ENCODE measurements at regions not wholly inside any gene's neighbourhood (a gene's known extent, or its start where the extent isn't known, plus 50 kb on each side); places are given as distances from the start of the nearest gene placed in this dataset.
"Not testable (repeated sequence)": the region's sequence is repeated elsewhere in the genome, so short reads cannot be mapped to it uniquely, and the experiment has no call there.

- peak overlapping the region; percentile 96 for H3K27ac Mint-ChIP-seq
- peak overlapping the region; percentile 82 for H3K4me3 Mint-ChIP-seq
- not testable (repeated sequence) for H3K9me3 Mint-ChIP-seq (ENCODE audit: low read depth); H3K27me3 Mint-ChIP-seq; H3K36me3 Mint-ChIP-seq
- peaks cover 29% of the 10 kb centered on the region for H3K4me1 Mint-ChIP-seq (ENCODE audit: low read depth)
These were observed 277.2 kb upstream of the PLGLB2 start for GRCh38 chr2:87470381-87471380.

GRCh38 chr2:87471478-87471877, 276.4 kb upstream of the PLGLB2 start:
- not testable (repeated sequence) for H3K27me3 Mint-ChIP-seq; H3K36me3 Mint-ChIP-seq; H3K9me3 Mint-ChIP-seq (ENCODE audit: low read depth)
- Mint-ChIP-seq H3K27ac (peak overlapping the region; percentile 96), H3K4me1 (ENCODE audit: low read depth) (peaks cover 31% of the 10 kb centered on the region), H3K4me3 (peak overlapping the region; percentile 82)

- not testable (repeated sequence) for H3K9me3 Mint-ChIP-seq (ENCODE audit: low read depth); H3K36me3 Mint-ChIP-seq; H3K27me3 Mint-ChIP-seq
- Mint-ChIP-seq H3K4me1 (ENCODE audit: low read depth) (peaks cover 21% of the 10 kb centered on the region), H3K4me3 (peak overlapping the region; percentile 56), H3K27ac (peak overlapping the region; percentile 96)
These were observed 271.5 kb upstream of the PLGLB2 start for GRCh38 chr2:87476223-87476872.

GRCh38 chr2:87476936-87477335, 271.0 kb upstream of the PLGLB2 start:
- not testable (repeated sequence) for H3K36me3 Mint-ChIP-seq; H3K27me3 Mint-ChIP-seq; H3K9me3 Mint-ChIP-seq (ENCODE audit: low read depth)
- peak overlapping the region; percentile 96 for H3K27ac Mint-ChIP-seq
- H3K4me3 Mint-ChIP-seq: peak overlapping the region; percentile 56
- peaks cover 21% of the 10 kb centered on the region for H3K4me1 Mint-ChIP-seq (ENCODE audit: low read depth)

- H3K27me3 Mint-ChIP-seq; H3K9me3 Mint-ChIP-seq (ENCODE audit: low read depth); H3K4me3 Mint-ChIP-seq; H3K36me3 Mint-ChIP-seq: not testable (repeated sequence)
- Mint-ChIP-seq H3K4me1 (ENCODE audit: low read depth) (peaks cover 25% of the 10 kb centered on the region), H3K27ac (peak overlapping the region; percentile 50)
These were observed 270.0 kb upstream of the PLGLB2 start for GRCh38 chr2:87477669-87478428.

- H3K4me1 Mint-ChIP-seq (ENCODE audit: low read depth): peaks cover 27% of the 10 kb centered on the region
- not testable (repeated sequence) for H3K36me3 Mint-ChIP-seq; H3K27ac Mint-ChIP-seq; H3K4me3 Mint-ChIP-seq; H3K9me3 Mint-ChIP-seq (ENCODE audit: low read depth); H3K27me3 Mint-ChIP-seq
These were observed 269.0 kb upstream of the PLGLB2 start for GRCh38 chr2:87478911-87479310.

GRCh38 chr2:87483093-87483680, 264.7 kb upstream of the PLGLB2 start:
- not testable (repeated sequence) for H3K9me3 Mint-ChIP-seq (ENCODE audit: low read depth)
- peak overlapping the region; percentile 76 for H3K27ac Mint-ChIP-seq
- H3K4me3 Mint-ChIP-seq: peak overlapping the region; percentile 56

GRCh38 chr2:87484363-87484762, 263.5 kb upstream of the PLGLB2 start:
- H3K4me3 Mint-ChIP-seq; H3K9me3 Mint-ChIP-seq (ENCODE audit: low read depth); H3K36me3 Mint-ChIP-seq; H3K27me3 Mint-ChIP-seq: not testable (repeated sequence)
- Mint-ChIP-seq H3K4me1 (ENCODE audit: low read depth) (peaks cover 29% of the 10 kb centered on the region), H3K27ac (peak overlapping the region; percentile 82)

More at GRCh38 chr2:87483093-87483680, 264.7 kb upstream of the PLGLB2 start:
- not testable (repeated sequence) for H3K27me3 Mint-ChIP-seq, H3K36me3 Mint-ChIP-seq
- H3K4me1 Mint-ChIP-seq (ENCODE audit: low read depth): peaks cover 26% of the 10 kb centered on the region

- not testable (repeated sequence) for H3K36me3 Mint-ChIP-seq; H3K27me3 Mint-ChIP-seq; H3K4me3 Mint-ChIP-seq; H3K9me3 Mint-ChIP-seq (ENCODE audit: low read depth)
- Mint-ChIP-seq H3K4me1 (ENCODE audit: low read depth) (peaks cover 24% of the 10 kb centered on the region), H3K27ac (peak overlapping the region; percentile 89)
These were observed 262.4 kb upstream of the PLGLB2 start for GRCh38 chr2:87485455-87485854.

- not testable (repeated sequence) for H3K27me3 Mint-ChIP-seq; H3K36me3 Mint-ChIP-seq; H3K4me3 Mint-ChIP-seq; H3K9me3 Mint-ChIP-seq (ENCODE audit: low read depth)
- peaks cover 24% of the 10 kb centered on the region for H3K4me1 Mint-ChIP-seq (ENCODE audit: low read depth)
- H3K27ac Mint-ChIP-seq: peak overlapping the region; percentile 38
These were observed 262.0 kb upstream of the PLGLB2 start for GRCh38 chr2:87485884-87486283.

- not testable (repeated sequence) for H3K27me3 Mint-ChIP-seq; H3K9me3 Mint-ChIP-seq (ENCODE audit: low read depth); H3K36me3 Mint-ChIP-seq
- H3K4me1 Mint-ChIP-seq (ENCODE audit: low read depth): peaks cover 25% of the 10 kb centered on the region
- H3K4me3 Mint-ChIP-seq: peak overlapping the region; percentile 42
- peak overlapping the region; percentile 86 for H3K27ac Mint-ChIP-seq
These were observed 261.5 kb upstream of the PLGLB2 start for GRCh38 chr2:87486413-87486812.

- not testable (repeated sequence) for H3K27me3 Mint-ChIP-seq; H3K9me3 Mint-ChIP-seq (ENCODE audit: low read depth); H3K4me3 Mint-ChIP-seq; H3K36me3 Mint-ChIP-seq
- Mint-ChIP-seq H3K4me1 (ENCODE audit: low read depth) (peaks cover 23% of the 10 kb centered on the region), H3K27ac (peak overlapping the region; percentile 22)
These were observed 259.9 kb upstream of the PLGLB2 start for GRCh38 chr2:87488021-87488420.

GRCh38 chr2:87488991-87489390, 258.9 kb upstream of the PLGLB2 start:
- not testable (repeated sequence) for H3K36me3 Mint-ChIP-seq; H3K27me3 Mint-ChIP-seq; H3K4me3 Mint-ChIP-seq; H3K9me3 Mint-ChIP-seq (ENCODE audit: low read depth)
- H3K27ac Mint-ChIP-seq: peak overlapping the region; percentile 64
- H3K4me1 Mint-ChIP-seq (ENCODE audit: low read depth): peaks cover 20% of the 10 kb centered on the region

- H3K4me3 Mint-ChIP-seq; H3K27me3 Mint-ChIP-seq; H3K36me3 Mint-ChIP-seq; H3K9me3 Mint-ChIP-seq (ENCODE audit: low read depth): not testable (repeated sequence)
- Mint-ChIP-seq H3K27ac (peak overlapping the region; percentile 86), H3K4me1 (ENCODE audit: low read depth) (peaks cover 13% of the 10 kb centered on the region)
These were observed 253.0 kb upstream of the PLGLB2 start for GRCh38 chr2:87494846-87495245.

- H3K9me3 Mint-ChIP-seq (ENCODE audit: low read depth); H3K4me3 Mint-ChIP-seq; H3K27me3 Mint-ChIP-seq; H3K36me3 Mint-ChIP-seq: not testable (repeated sequence)
- Mint-ChIP-seq H3K27ac (peak overlapping the region; percentile 86), H3K4me1 (ENCODE audit: low read depth) (peaks cover 17% of the 10 kb centered on the region)
These were observed 252.4 kb upstream of the PLGLB2 start for GRCh38 chr2:87495455-87495854.
